Stimulated activated CD4-positive, alpha-beta T cell treated with anti-CD3 and anti-CD28 coated beads, Interleukin-1b, Interleukin-23, amount 100 ng/mL, for 48 hours (primary cell): ENCODE measurements at regions not wholly inside any gene's neighbourhood (a gene's known extent, or its start where the extent isn't known, plus 50 kb on each side); places are given as distances from the start of the nearest gene placed in this dataset.
"Not testable (repeated sequence)": the region's sequence is repeated elsewhere in the genome, so short reads cannot be mapped to it uniquely, and the experiment has no call there.

Experiments
- DNase-seq: peaks from one replicate; pipeline ENCODE4 v3.0.0-alpha.2; 2020

GRCh38 chr2:118604811-118605210 lies 242.6 kb downstream of the EN1 start:
- no peak for DNase-seq

- DNase-seq: no peak
Observed at GRCh38 chr2:118604371-118604770, 243.1 kb downstream of the EN1 start.

GRCh38 chr2:118599141-118599540 lies 248.3 kb downstream of the EN1 start:
- DNase-seq: no peak

- DNase-seq: no peak
Observed at GRCh38 chr2:118596620-118597019, 250.8 kb downstream of the EN1 start.

- DNase-seq: no peak
Observed at GRCh38 chr2:118593257-118593656, 254.2 kb downstream of the EN1 start.

- no peak for DNase-seq
Observed at GRCh38 chr2:118591223-118591622, 256.2 kb downstream of the EN1 start.

GRCh38 chr2:118589721-118590120 lies 257.7 kb downstream of the EN1 start:
- DNase-seq: no peak

GRCh38 chr2:118588850-118589249 lies 258.6 kb downstream of the EN1 start:
- DNase-seq: no peak

- DNase-seq: no peak
Observed at GRCh38 chr2:118586312-118586711, 261.1 kb downstream of the EN1 start.

GRCh38 chr2:118584877-118585276 lies 262.6 kb downstream of the EN1 start:
- no peak for DNase-seq

- no peak for DNase-seq
Observed at GRCh38 chr2:118584062-118584749, 263.2 kb downstream of the EN1 start.

GRCh38 chr2:118582058-118582457 lies 265.4 kb downstream of the EN1 start:
- DNase-seq: no peak

- no peak for DNase-seq
Observed at GRCh38 chr2:118580651-118581050, 266.8 kb downstream of the EN1 start.

GRCh38 chr2:118580107-118580506 lies 267.3 kb downstream of the EN1 start:
- DNase-seq: no peak

- DNase-seq: no peak
Observed at GRCh38 chr2:118577202-118577601, 270.2 kb downstream of the EN1 start.

GRCh38 chr2:118576109-118576855 lies 271.2 kb downstream of the EN1 start:
- DNase-seq: no peak

- DNase-seq: not testable (repeated sequence)
Observed at GRCh38 chr2:118572380-118572779, 275.1 kb downstream of the EN1 start.

GRCh38 chr2:118569876-118570535 lies 277.4 kb downstream of the EN1 start:
- no peak for DNase-seq

- no peak for DNase-seq
Observed at GRCh38 chr2:118568700-118569099, 278.7 kb downstream of the EN1 start.

GRCh38 chr2:118565786-118566540 lies 281.5 kb downstream of the EN1 start:
- no peak for DNase-seq

- no peak for DNase-seq
Observed at GRCh38 chr2:118565301-118565700, 282.1 kb downstream of the EN1 start.

GRCh38 chr2:118562144-118562543 lies 285.3 kb downstream of the EN1 start:
- DNase-seq: no peak

GRCh38 chr2:118558846-118559245 lies 288.6 kb downstream of the EN1 start:
- no peak for DNase-seq
